Upper lobe of right lung (tissue), 1 donor: ENCODE measurements at regions not wholly inside any gene's neighbourhood (a gene's known extent, or its start where the extent isn't known, plus 50 kb on each side); places are given as distances from the start of the nearest gene placed in this dataset.

ENCODE experiments used
- ATAC-seq: fragments of 200-7000 bp; cut with Tn5 transposase; one replicate; pipeline ENCODE4 v1.9.1; 2020; ENCODE audit warnings: mild to moderate bottlenecking, moderate library complexity
- DNase-seq: peaks from one replicate; pipeline ENCODE4 v3.0.0-alpha.2; 2020
- H3K27ac ChIP-seq: fragments of 200-600 bp; one replicate; pipeline ENCODE4 v1.8.0; 2022
- H3K27me3 ChIP-seq: fragments of 200-600 bp; one replicate; pipeline ENCODE4 v1.8.0; 2022; ENCODE audit warnings: mild to moderate bottlenecking
- H3K36me3 ChIP-seq: fragments of 200-600 bp; one replicate; pipeline ENCODE4 v1.8.0; 2022
- H3K4me1 ChIP-seq: fragments of 200-600 bp; one replicate; pipeline ENCODE4 v1.8.0; 2022
- H3K4me3 ChIP-seq: fragments of 200-600 bp; one replicate; pipeline ENCODE4 v1.8.0; 2022; ENCODE audit warnings: mild to moderate bottlenecking
- H3K9me3 ChIP-seq: fragments of 200-600 bp; one replicate; pipeline ENCODE4 v1.8.0; 2022
- CTCF ChIP-seq: fragments of 200-600 bp; IDR thresholded peaks from one replicate; pipeline ENCODE4 v1.8.0; 2022; ENCODE audit warnings: antibody characterized with exemption
- intact Hi-C: fragments of 100-400 bp; cut with DNase I; formaldehyde crosslinking; loops from one replicate; pipeline ENCODE4 v1.11.0; 2022
- donor health status: DM: no; HTN: yes; CAD: no; lungs with severe emphysema.

DNA sequence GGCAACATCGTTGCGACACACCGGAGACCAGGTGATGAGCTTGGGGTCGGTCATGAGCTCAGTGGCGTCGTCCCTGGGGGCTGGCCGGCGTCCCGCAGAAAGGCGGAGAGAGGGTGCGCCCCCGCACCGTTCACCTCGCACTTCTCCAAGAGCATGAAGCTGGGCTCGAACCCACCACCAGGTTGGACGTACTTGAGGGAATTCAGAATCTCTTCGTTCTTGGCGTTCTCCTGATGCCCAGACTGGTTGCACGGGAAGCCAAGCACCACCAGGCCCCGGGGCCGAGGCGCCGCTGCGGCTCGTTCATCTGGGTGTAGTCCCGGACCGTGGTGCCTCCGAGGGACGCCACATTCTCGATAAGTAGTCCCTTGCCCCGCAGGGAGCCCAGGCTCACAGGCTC lies 176.6 kb upstream of the ADAMTS5 start:
- intact Hi-C loops = no loop called here
- ATAC-seq (no peak), DNase-seq (no peak)
- no peaks in the 10 kb centered on the region for H3K4me1 ChIP-seq
- no peak overlapping the region for H3K27ac ChIP-seq
- no peak overlapping the region for H3K4me3 ChIP-seq
- no peaks in the 10 kb centered on the region for H3K36me3 ChIP-seq
- H3K27me3 ChIP-seq = no peaks in the 10 kb centered on the region
- no peak for TF ChIP-seq CTCF
- no peaks in the 10 kb centered on the region for H3K9me3 ChIP-seq

DNA sequence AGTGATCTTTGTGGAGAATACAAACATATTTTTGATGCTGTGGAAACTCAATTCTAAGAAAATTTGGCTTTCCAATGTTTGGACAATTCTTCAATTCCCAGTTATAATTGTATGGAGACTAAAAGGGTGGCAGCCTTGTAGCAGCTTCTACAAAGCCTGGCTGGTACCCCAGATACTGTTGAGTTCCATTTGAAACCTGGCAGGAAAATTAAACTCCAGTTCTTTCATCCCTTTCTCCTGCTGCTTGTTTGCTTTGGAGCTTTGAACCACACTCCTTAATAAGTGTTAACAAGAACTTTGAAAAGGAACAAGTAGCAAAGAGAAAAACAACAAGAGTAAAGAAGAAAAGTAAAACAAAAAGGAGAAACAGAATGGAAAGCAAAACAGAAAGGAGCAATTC lies 172.6 kb upstream of the ADAMTS5 start:
- no peaks in the 10 kb centered on the region for H3K4me1 ChIP-seq
- intact Hi-C loops = no loop called here
- no peak overlapping the region for H3K4me3 ChIP-seq
- no peak for ATAC-seq
- no peak overlapping the region for H3K27ac ChIP-seq
- no peaks in the 10 kb centered on the region for H3K9me3 ChIP-seq
- no peak for TF ChIP-seq CTCF
- no peaks in the 10 kb centered on the region for H3K27me3 ChIP-seq
- no peak for DNase-seq
- H3K36me3 ChIP-seq = no peaks in the 10 kb centered on the region

GRCh38 chr21:27134516-27134915 lies 167.6 kb upstream of the ADAMTS5 start:
- Histone ChIP-seq H3K27me3 (no peaks in the 10 kb centered on the region), H3K36me3 (no peaks in the 10 kb centered on the region), H3K4me1 (no peaks in the 10 kb centered on the region), H3K4me3 (no peak overlapping the region), H3K9me3 (no peaks in the 10 kb centered on the region), H3K27ac (no peak overlapping the region)
- no peak for ATAC-seq
- no peak for DNase-seq
- intact Hi-C loops = no loop called here
- TF ChIP-seq CTCF = no peak

DNA sequence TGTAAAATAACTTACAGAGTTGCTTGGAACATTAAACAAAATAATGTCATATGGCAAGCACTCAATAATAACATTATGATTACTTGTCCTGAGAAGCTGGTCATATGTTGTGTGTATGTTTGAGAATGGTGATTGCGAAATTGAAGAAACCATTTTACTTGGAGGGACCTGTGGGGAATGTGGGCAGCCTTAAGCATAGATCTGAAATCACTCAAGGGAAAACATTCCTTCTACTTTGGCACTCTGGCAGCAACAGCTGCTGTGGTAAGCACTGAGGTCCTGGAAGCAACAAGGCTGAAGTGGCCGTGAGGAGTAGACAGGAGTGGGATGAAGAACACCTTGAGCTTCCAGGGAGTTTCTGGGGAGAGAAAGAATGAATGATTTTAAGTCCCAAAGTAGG lies 165.4 kb upstream of the ADAMTS5 start:
- Histone ChIP-seq H3K27ac (no peak overlapping the region), H3K4me1 (no peaks in the 10 kb centered on the region)

GRCh38 chr21:27130154-27130553 lies 163.3 kb upstream of the ADAMTS5 start:
- H3K4me1 ChIP-seq = no peaks in the 10 kb centered on the region

More for the DNA sequence above, 165.4 kb upstream of the ADAMTS5 start:
- intact Hi-C loops = no loop called here
- DNase-seq = no peak
- no peak for ATAC-seq
- Histone ChIP-seq H3K36me3 (no peaks in the 10 kb centered on the region), H3K4me3 (no peak overlapping the region), H3K9me3 (no peaks in the 10 kb centered on the region), H3K27me3 (no peaks in the 10 kb centered on the region)
- no peak for TF ChIP-seq CTCF

More at GRCh38 chr21:27130154-27130553, 163.3 kb upstream of the ADAMTS5 start:
- Histone ChIP-seq H3K36me3 (no peaks in the 10 kb centered on the region), H3K9me3 (no peaks in the 10 kb centered on the region), H3K27ac (no peak overlapping the region), H3K27me3 (no peaks in the 10 kb centered on the region), H3K4me3 (no peak overlapping the region)
- DNase-seq (no peak), ATAC-seq (no peak)
- no peak for TF ChIP-seq CTCF
- intact Hi-C loops = no loop called here
